ENCODE measurements at regions not wholly inside any gene's neighbourhood (a gene's known extent, or its start where the extent isn't known, plus 50 kb on each side); places are given as distances from the start of the nearest gene placed in this dataset.

GRCh38 chr14:56417173-56417572 lies 162.4 kb upstream of the TMEM260 start:
- no peak for TF ChIP-seq CTCF (conservative IDR thresholded peaks at IDR 0.05; ENCODE audit: low read depth, low read length)
- no peak overlapping the region for H3K4me3 ChIP-seq (ENCODE audit: low read depth, low read length)
- DNase-seq (ENCODE audit: low read depth) = no peak

GRCh38 chr14:56419750-56420149 lies 159.8 kb upstream of the TMEM260 start:
- H3K4me3 ChIP-seq (ENCODE audit: low read depth, low read length) = no peak overlapping the region
- DNase-seq (ENCODE audit: low read depth) = no peak
- no peak for TF ChIP-seq CTCF (conservative IDR thresholded peaks at IDR 0.05; ENCODE audit: low read depth, low read length)

GRCh38 chr14:56422221-56422620 lies 157.4 kb upstream of the TMEM260 start:
- H3K4me3 ChIP-seq (ENCODE audit: low read depth, low read length) = no peak overlapping the region
- DNase-seq (ENCODE audit: low read depth) = no peak
- no peak for TF ChIP-seq CTCF (conservative IDR thresholded peaks at IDR 0.05; ENCODE audit: low read depth, low read length)

GRCh38 chr14:56422703-56423213 lies 156.8 kb upstream of the TMEM260 start:
- TF ChIP-seq CTCF (conservative IDR thresholded peaks at IDR 0.05; ENCODE audit: low read depth, low read length) = peak; percentile 86
- H3K4me3 ChIP-seq (ENCODE audit: low read depth, low read length) = no peak overlapping the region
- peak; percentile 16 for DNase-seq (ENCODE audit: low read depth)

- no peak overlapping the region for H3K4me3 ChIP-seq (ENCODE audit: low read depth, low read length)
- TF ChIP-seq CTCF (conservative IDR thresholded peaks at IDR 0.05; ENCODE audit: low read depth, low read length) = no peak
- DNase-seq (ENCODE audit: low read depth) = no peak
Measured at GRCh38 chr14:56423544-56423943, 156.1 kb upstream of the TMEM260 start.

GRCh38 chr14:56431013-56431412 lies 148.6 kb upstream of the TMEM260 start:
- TF ChIP-seq CTCF (conservative IDR thresholded peaks at IDR 0.05; ENCODE audit: low read depth, low read length) = no peak
- no peak overlapping the region for H3K4me3 ChIP-seq (ENCODE audit: low read depth, low read length)
- no peak for DNase-seq (ENCODE audit: low read depth)

GRCh38 chr14:56449670-56450213 lies 129.9 kb upstream of the TMEM260 start:
- DNase-seq (ENCODE audit: low read depth) = no peak
- no peak overlapping the region for H3K4me3 ChIP-seq (ENCODE audit: low read depth, low read length)
- TF ChIP-seq CTCF (conservative IDR thresholded peaks at IDR 0.05; ENCODE audit: low read depth, low read length) = no peak
